Chondrocyte (in vitro differentiated cells): ENCODE measurements at regions not wholly inside any gene's neighbourhood (a gene's known extent, or its start where the extent isn't known, plus 50 kb on each side); places are given as distances from the start of the nearest gene placed in this dataset.

ENCODE experiments used
- DNase-seq: peaks from one replicate; pipeline ENCODE4 v3.0.0; 2021; ENCODE audit warnings: mixed read lengths, low spot score
- H3K27ac Mint-ChIP-seq: one replicate; pipeline ENCODE4 v1.8.0; 2021; ENCODE audit warnings: mild to moderate bottlenecking, moderate library complexity, mixed read lengths; ENCODE audit not compliant: unreplicated experiment
- H3K27me3 Mint-ChIP-seq: 2 replicates; pipeline ENCODE4 v1.8.0; 2021; ENCODE audit warnings: low read depth, mixed read lengths
- H3K36me3 Mint-ChIP-seq: 2 replicates; pipeline ENCODE4 v1.8.0; 2021; ENCODE audit warnings: low read depth, mixed read lengths
- H3K4me1 Mint-ChIP-seq: 2 replicates; pipeline ENCODE4 v1.8.0; 2021; ENCODE audit warnings: low read depth, mild to moderate bottlenecking, mixed read lengths
- H3K4me3 Mint-ChIP-seq: one replicate; pipeline ENCODE4 v1.8.0; 2021; ENCODE audit warnings: mild to moderate bottlenecking, moderate library complexity, mixed read lengths; ENCODE audit not compliant: unreplicated experiment
- H3K9me3 Mint-ChIP-seq: 2 replicates; pipeline ENCODE4 v1.8.0; 2021; ENCODE audit warnings: low read depth, mixed read lengths
- TF ChIP-seq, protein P1 (sequence below): fragments of 200-600 bp; sonication (generic); IDR thresholded peaks from 2 replicates; pipeline ENCODE4 v1.5.0; 2021; ENCODE audit warnings: antibody characterized with exemption, mild to moderate bottlenecking, moderate library complexity

DNA sequence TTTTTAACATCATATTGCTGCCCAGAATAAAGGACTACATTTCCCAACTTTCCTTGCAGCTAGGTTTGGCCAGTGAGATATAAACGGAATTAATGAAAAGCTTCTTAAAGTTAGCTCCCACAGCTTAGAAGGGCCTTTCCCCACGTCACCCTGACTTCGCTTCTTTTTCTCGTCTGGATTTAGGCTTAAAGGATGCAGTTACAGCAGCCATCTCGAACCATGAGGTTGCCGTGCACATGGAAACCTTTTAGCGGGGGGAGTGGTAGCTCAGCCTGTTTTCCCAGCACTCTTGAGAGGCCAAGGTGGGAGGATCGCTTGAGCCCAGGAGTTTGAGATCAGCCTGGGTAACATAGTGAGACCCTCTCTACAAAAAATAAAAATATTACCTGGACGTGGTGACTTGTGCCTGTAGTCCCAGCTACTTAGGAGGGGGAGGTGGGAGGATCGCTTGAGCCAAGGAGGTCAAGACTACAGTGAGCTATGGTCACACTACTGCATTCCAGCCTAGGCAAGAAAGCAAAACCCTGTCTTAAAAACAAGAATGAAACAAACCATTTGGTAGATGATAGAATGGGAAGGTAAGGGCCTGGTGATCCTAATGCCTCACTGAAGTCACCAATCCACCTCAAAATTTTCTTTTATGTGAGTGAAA lies 64.3 kb upstream of the C1GALT1 start:
- no peak overlapping the region for H3K27ac Mint-ChIP-seq
- H3K27me3 Mint-ChIP-seq: no peaks in the 10 kb centered on the region
- TF ChIP-seq, protein P1, sequence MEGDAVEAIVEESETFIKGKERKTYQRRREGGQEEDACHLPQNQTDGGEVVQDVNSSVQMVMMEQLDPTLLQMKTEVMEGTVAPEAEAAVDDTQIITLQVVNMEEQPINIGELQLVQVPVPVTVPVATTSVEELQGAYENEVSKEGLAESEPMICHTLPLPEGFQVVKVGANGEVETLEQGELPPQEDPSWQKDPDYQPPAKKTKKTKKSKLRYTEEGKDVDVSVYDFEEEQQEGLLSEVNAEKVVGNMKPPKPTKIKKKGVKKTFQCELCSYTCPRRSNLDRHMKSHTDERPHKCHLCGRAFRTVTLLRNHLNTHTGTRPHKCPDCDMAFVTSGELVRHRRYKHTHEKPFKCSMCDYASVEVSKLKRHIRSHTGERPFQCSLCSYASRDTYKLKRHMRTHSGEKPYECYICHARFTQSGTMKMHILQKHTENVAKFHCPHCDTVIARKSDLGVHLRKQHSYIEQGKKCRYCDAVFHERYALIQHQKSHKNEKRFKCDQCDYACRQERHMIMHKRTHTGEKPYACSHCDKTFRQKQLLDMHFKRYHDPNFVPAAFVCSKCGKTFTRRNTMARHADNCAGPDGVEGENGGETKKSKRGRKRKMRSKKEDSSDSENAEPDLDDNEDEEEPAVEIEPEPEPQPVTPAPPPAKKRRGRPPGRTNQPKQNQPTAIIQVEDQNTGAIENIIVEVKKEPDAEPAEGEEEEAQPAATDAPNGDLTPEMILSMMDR: no peak
- no peak for DNase-seq
- H3K9me3 Mint-ChIP-seq: no peaks in the 10 kb centered on the region
- no peak overlapping the region for H3K4me3 Mint-ChIP-seq
- no peaks in the 10 kb centered on the region for H3K36me3 Mint-ChIP-seq
- H3K4me1 Mint-ChIP-seq: peaks cover 18% of the 10 kb centered on the region

DNA sequence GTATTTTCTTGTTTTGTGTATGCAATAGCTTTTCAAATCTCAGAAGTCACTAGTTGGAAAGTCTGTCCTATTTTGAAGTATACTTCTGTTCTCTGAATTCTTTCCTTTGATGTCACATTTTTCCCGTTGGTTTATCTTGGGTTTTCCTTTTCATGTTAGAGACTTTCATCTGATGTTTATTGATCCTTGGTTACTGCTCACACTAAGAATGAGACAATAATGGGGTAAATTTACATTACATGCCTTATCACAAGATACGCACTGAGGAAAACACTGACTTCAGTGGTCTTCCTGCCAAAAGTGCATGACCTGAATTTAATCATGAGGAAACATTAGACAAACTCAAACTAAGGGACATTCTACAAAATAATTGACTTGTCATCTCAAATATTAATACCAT lies 63.5 kb upstream of the C1GALT1 start:
- TF ChIP-seq, protein P1: no peak
- Mint-ChIP-seq H3K4me1 (peaks cover 24% of the 10 kb centered on the region), H3K36me3 (no peaks in the 10 kb centered on the region), H3K4me3 (no peak overlapping the region), H3K27me3 (no peaks in the 10 kb centered on the region), H3K9me3 (no peaks in the 10 kb centered on the region), H3K27ac (no peak overlapping the region)
- no peak for DNase-seq

DNA sequence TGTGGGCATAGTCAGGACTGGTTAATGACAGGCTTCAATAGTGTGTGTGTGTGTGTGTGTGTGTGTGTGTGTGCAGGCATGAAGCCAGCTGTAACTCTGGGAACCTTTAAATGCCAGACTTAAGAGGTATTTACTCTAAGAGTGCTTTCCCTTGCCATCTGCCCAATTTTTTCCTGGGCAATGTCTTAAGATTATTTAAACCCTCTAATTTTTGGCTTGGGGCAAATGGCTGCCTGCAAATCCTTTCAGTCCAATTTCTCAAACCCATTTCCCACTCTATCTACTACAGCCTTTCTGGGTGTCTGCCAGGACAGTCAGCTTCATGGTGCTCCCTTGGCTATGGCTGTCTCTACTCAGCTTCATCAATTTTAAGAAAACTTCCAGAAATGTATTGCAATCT lies 62.6 kb upstream of the C1GALT1 start:
- TF ChIP-seq, protein P1: no peak
- H3K9me3 Mint-ChIP-seq: no peaks in the 10 kb centered on the region
- no peaks in the 10 kb centered on the region for H3K36me3 Mint-ChIP-seq
- no peak overlapping the region for H3K4me3 Mint-ChIP-seq
- no peak for DNase-seq
- H3K27ac Mint-ChIP-seq: no peak overlapping the region
- no peaks in the 10 kb centered on the region for H3K27me3 Mint-ChIP-seq
- H3K4me1 Mint-ChIP-seq: peaks cover 20% of the 10 kb centered on the region

DNA sequence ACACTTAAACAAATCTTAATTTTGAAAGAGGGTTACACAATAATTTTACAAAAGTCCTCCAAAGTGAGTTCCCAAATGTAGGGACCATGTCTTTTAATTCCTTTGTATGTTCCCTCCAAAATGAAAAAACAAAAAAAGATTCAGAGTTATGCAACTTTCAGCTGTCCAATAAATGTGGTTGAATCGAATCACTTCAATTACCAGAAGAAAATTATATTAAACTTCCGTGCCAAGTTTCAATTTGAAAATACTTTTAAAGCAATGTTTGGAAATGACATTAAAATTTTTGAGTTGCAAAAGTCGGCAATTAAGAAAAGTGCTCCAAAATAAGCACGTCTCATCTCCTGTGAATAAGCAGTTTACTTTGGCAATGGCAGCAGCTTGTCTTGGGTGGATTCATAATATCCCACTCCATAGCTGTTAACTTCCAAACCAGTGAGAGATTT lies 60.3 kb upstream of the C1GALT1 start:
- Mint-ChIP-seq H3K4me3 (no peak overlapping the region), H3K27ac (no peak overlapping the region), H3K36me3 (no peaks in the 10 kb centered on the region), H3K9me3 (no peaks in the 10 kb centered on the region), H3K27me3 (no peaks in the 10 kb centered on the region), H3K4me1 (peaks cover 18% of the 10 kb centered on the region)
- DNase-seq: no peak
- TF ChIP-seq, protein P1: no peak

DNA sequence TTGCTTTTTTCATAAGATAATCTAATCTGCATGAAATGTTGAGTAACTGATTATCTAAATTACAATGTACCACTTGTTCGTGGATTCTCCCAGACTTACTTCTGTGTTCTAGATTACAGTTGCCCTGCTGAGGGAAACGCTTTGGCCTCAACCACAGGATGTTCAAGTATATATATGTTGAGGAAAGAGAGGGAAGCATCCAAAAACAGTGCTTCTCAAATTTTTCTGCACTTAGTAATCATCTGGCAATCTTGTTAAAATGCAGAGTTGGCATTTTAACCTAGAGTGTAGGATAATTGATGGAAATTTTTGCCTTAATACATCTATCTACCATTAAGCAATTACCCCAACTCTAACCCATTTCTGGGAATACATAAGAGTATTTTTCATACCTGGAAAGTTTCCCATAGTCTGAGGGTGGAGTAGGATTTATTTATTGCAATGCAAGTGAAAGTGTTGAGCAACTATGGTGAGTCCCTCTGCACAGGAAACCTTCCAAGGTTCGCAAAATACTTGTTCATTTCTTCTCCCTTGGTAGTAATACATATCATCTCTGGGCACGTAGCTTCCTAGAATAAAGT lies 59.6 kb upstream of the C1GALT1 start:
- no peak for DNase-seq
- H3K27me3 Mint-ChIP-seq: no peaks in the 10 kb centered on the region
- H3K4me3 Mint-ChIP-seq: no peak overlapping the region
- H3K36me3 Mint-ChIP-seq: no peaks in the 10 kb centered on the region
- peaks cover 18% of the 10 kb centered on the region for H3K4me1 Mint-ChIP-seq
- H3K9me3 Mint-ChIP-seq: no peaks in the 10 kb centered on the region
- TF ChIP-seq, protein P1: no peak
- H3K27ac Mint-ChIP-seq: no peak overlapping the region
